Spleen (tissue), 11 donors: ENCODE measurements at regions not wholly inside any gene's neighbourhood (a gene's known extent, or its start where the extent isn't known, plus 50 kb on each side); places are given as distances from the start of the nearest gene placed in this dataset.
"Not testable (repeated sequence)": the region's sequence is repeated elsewhere in the genome, so short reads cannot be mapped to it uniquely, and the experiment has no call there.

Source experiments
- DNase-seq: peaks from one replicate; pipeline ENCODE4 v3.0.0-alpha.2; 2020
- H3K27ac ChIP-seq, 8 donors: fragments of 200-600 bp; sonication (generic) in 7 of 8; 1 replicate in 4 of 8; 2 replicates in 4 of 8; pipeline versions ENCODE4 v1.5.0 to v1.8.0; 2016 to 2021; ENCODE audit warnings: inconsistent platforms in 4 of 8, mild to moderate bottlenecking in 4 of 8, moderate library complexity in 1 of 8
- H3K27me3 ChIP-seq, 7 donors: fragments of 200-600 bp; sonication (generic) in 6 of 7; replicated peaks in 1 of 7; 1 replicate in 4 of 7; 2 replicates in 3 of 7; pipeline versions ENCODE4 v1.5.0 to v1.8.0; 2016 to 2021; ENCODE audit warnings: inconsistent platforms in 3 of 7, mild to moderate bottlenecking in 1 of 7
- H3K36me3 ChIP-seq, 6 donors: fragments of 200-600 bp; sonication (generic) in 5 of 6; 1 replicate in 4 of 6; 2 replicates in 2 of 6; pipeline versions ENCODE4 v1.5.0 to v1.8.0; 2016 to 2021; ENCODE audit warnings: inconsistent platforms in 2 of 6
- H3K4me1 ChIP-seq, 6 donors: fragments of 200-600 bp; sonication (generic) in 5 of 6; 1 replicate in 3 of 6; 2 replicates in 3 of 6; pipeline versions ENCODE4 v1.5.0 to v1.8.0; 2016 to 2021; ENCODE audit warnings: inconsistent platforms in 3 of 6
- H3K4me3 ChIP-seq, 8 donors: fragments of 200-600 bp; sonication (generic) in 7 of 8; 1 replicate in 4 of 8; 2 replicates in 4 of 8; pipeline versions ENCODE4 v1.5.0 to v1.8.0; 2016 to 2021; ENCODE audit warnings: inconsistent platforms in 4 of 8, mild to moderate bottlenecking in 4 of 8, moderate library complexity in 2 of 8
- H3K9me3 ChIP-seq, 8 donors: fragments of 200-600 bp; sonication (generic) in 7 of 8; 1 replicate in 4 of 8; 2 replicates in 4 of 8; pipeline versions ENCODE4 v1.5.0 to v1.8.0; 2016 to 2021; ENCODE audit warnings: inconsistent platforms in 4 of 8
- CTCF ChIP-seq, 11 experiments: fragments of 200-600 bp in 7 of 11; fragments of 450-650 bp in 4 of 11; sonication (generic) in 4 of 11; IDR thresholded peaks in 8 of 11; conservative IDR thresholded peaks in 3 of 11; 1 replicate in 7 of 11; 2 replicates in 4 of 11; pipeline versions ENCODE4 v1.4.0 to v1.8.0; 2016 to 2021; ENCODE audit warnings: antibody characterized with exemption in 11 of 11, inconsistent platforms in 4 of 11, mild to moderate bottlenecking in 1 of 11
- POLR2A ChIP-seq, 3 donors: fragments of 450-650 bp; IDR thresholded peaks; one replicate each; pipeline ENCODE4 v1.5.1; 2017; ENCODE audit warnings: antibody characterized with exemption in 3 of 3, mild to moderate bottlenecking in 1 of 3
- POLR2AphosphoS5 ChIP-seq, 3 donors: sonication (generic); formaldehyde crosslinking; IDR thresholded peaks; one replicate each; pipeline ENCODE4 v1.5.1; 2017; ENCODE audit warnings: antibody characterized with exemption in 3 of 3
- WGBS, 5 donors: extraction: QIAGEN DNeasy Blood & Tissue Kit in 3 of 5; methylation state at CpG; one replicate each; pipeline versions ENCODE4 v1.1.5 to v1.1.7; 2013 to 2018; 5-methylcytosine and 5-hydroxymethylcytosine counted together
- intact Hi-C: fragments of 100-400 bp; cut with DNase I; formaldehyde crosslinking; loops from one replicate; pipeline ENCODE4 v1.15.0; 2023; ENCODE audit warnings: low total_unique reads
- donor health status: healthy with polysubstance abuse.
- donor health status: DM: no; HTN: no; CAD: no; lungs with moderate emphysema.
- donor health status: DM: no; HTN: no; CAD: no.
- donor health status: Bipolar disorder and iron deficiency.
- donor health status: healthy.
- donor health status: DM: no; HTN: no; CAD: no.
- donor health status: DM: yes; HTN: yes; CAD: no.

- Histone ChIP-seq H3K4me3 (no peak overlapping the region), H3K4me1 (no peaks in the 10 kb centered on the region), H3K27ac (no peak overlapping the region), H3K27me3 (no peaks in the 10 kb centered on the region), H3K36me3 (no peaks in the 10 kb centered on the region), H3K9me3 (peaks cover 0 to 27% (median 17%) of the 10 kb centered on the region in 8 donors)
- TF ChIP-seq POLR2AphosphoS5 (IDR thresholded peaks at IDR 0.05) (no peak), POLR2A (IDR thresholded peaks at IDR 0.05) (no peak), CTCF (IDR thresholded peaks at IDR 0.05 in 8 of 11, conservative IDR thresholded peaks at IDR 0.05 in 3 of 11) (no peak)
- intact Hi-C loops: no loop called here
- DNase-seq: no peak
Observed at GRCh38 chr18:8932866-8933265, 169.6 kb upstream of the NDUFV2 start.

- no peaks in the 10 kb centered on the region for H3K36me3 ChIP-seq
- no peak for DNase-seq
- 49 to 81% (median 74%) methylated on average over 1 of the region's 1 CpG for WGBS, 5 donors
- no peaks in the 10 kb centered on the region for H3K4me1 ChIP-seq
- TF ChIP-seq POLR2AphosphoS5 (IDR thresholded peaks at IDR 0.05) (no peak), CTCF (IDR thresholded peaks at IDR 0.05 in 8 of 11, conservative IDR thresholded peaks at IDR 0.05 in 3 of 11) (no peak), POLR2A (IDR thresholded peaks at IDR 0.05) (no peak)
- H3K4me3 ChIP-seq: no peak overlapping the region
- no peak overlapping the region for H3K27ac ChIP-seq
- intact Hi-C loops: no loop called here
- H3K27me3 ChIP-seq: no peaks in the 10 kb centered on the region
- peaks cover 0 to 19% (median 14%) of the 10 kb centered on the region in 8 donors for H3K9me3 ChIP-seq
Observed at GRCh38 chr18:8933714-8934284, 168.7 kb upstream of the NDUFV2 start.

GRCh38 chr18:8935346-8935745 lies 167.2 kb upstream of the NDUFV2 start:
- H3K27me3 ChIP-seq, H3K36me3 ChIP-seq, H3K9me3 ChIP-seq, H3K27ac ChIP-seq, intact Hi-C loops, H3K4me3 ChIP-seq, H3K4me1 ChIP-seq, DNase-seq: not testable (repeated sequence)
- WGBS, 5 donors: 92 to 96% (median 93%) methylated on average over 6 to 24 of the region's 24 CpGs

- Histone ChIP-seq H3K4me3 (no peak overlapping the region), H3K9me3 (no peaks in the 10 kb centered on the region), H3K27ac (no peak overlapping the region), H3K27me3 (peaks cover 0 to 4% (median 0%) of the 10 kb centered on the region in 7 donors), H3K36me3 (no peaks in the 10 kb centered on the region), H3K4me1 (no peaks in the 10 kb centered on the region)
- DNase-seq: no peak
- TF ChIP-seq POLR2A (IDR thresholded peaks at IDR 0.05) (no peak), CTCF (IDR thresholded peaks at IDR 0.05 in 8 of 11, conservative IDR thresholded peaks at IDR 0.05 in 3 of 11) (no peak), POLR2AphosphoS5 (IDR thresholded peaks at IDR 0.05) (no peak)
- 84 to 94% (median 85%) methylated on average over 3 of the region's 3 CpGs for WGBS, 5 donors
- intact Hi-C loops: no loop called here
Observed at GRCh38 chr18:8936619-8937018, 165.9 kb upstream of the NDUFV2 start.
